Loucy (cell line): ENCODE measurements at regions not wholly inside any gene's neighbourhood (a gene's known extent, or its start where the extent isn't known, plus 50 kb on each side); places are given as distances from the start of the nearest gene placed in this dataset.

ENCODE experiments used
- CTCF ChIP-seq: fragments of 200-600 bp; sonication (generic); conservative IDR thresholded peaks from 2 replicates; pipeline ENCODE4 v1.5.1; 2014; ENCODE audit warnings: mild to moderate bottlenecking, antibody characterized with exemption, low read length
- EZH2phosphoT487 ChIP-seq: fragments of 200-600 bp; IDR thresholded peaks from 2 replicates; pipeline ENCODE4 v1.6.1; 2018; ENCODE audit warnings: antibody characterized with exemption, mild to moderate bottlenecking, moderate library complexity, borderline replicate concordance

- TF ChIP-seq CTCF, result no peak
- TF ChIP-seq EZH2phosphoT487, result no peak
These were observed 1341.2 kb upstream of the SPRY2 start for GRCh38 chr13:81682081-81682630.
